ENCODE measurements at regions not wholly inside any gene's neighbourhood (a gene's known extent, or its start where the extent isn't known, plus 50 kb on each side); places are given as distances from the start of the nearest gene placed in this dataset.

GRCh38 chr13:39877134-39877533 is 221.7 kb downstream of the COG6 start:
- Histone ChIP-seq H3K4me3 (replicated peaks in 1 of 3; ENCODE audit: low read depth in 2 of 3, low read length in 3 of 3) (no peak overlapping the region), H3K4me2 (replicated peaks; ENCODE audit: extremely low read depth, low read length, poor library complexity, severe bottlenecking) (no peak overlapping the region), H3K4me1 (ENCODE audit: control insufficient read depth in 1 of 2, insufficient read depth in 2 of 2, low read length in 2 of 2) (no peaks in the 10 kb centered on the region), H3K9ac (ENCODE audit: insufficient read depth, low read length, poor library complexity, severe bottlenecking) (no peak overlapping the region), H3K27me3 (ENCODE audit: control insufficient read depth in 2 of 2, insufficient read depth in 2 of 2, low read length in 2 of 2) (no peaks in the 10 kb centered on the region), H3K79me2 (ENCODE audit: insufficient read depth, low read length) (no peaks in the 10 kb centered on the region), H4K20me1 (ENCODE audit: insufficient read depth, low read length) (no peaks in the 10 kb centered on the region), H2AFZ (ENCODE audit: insufficient read depth, low read depth, low read length, poor library complexity, severe bottlenecking) (no peak overlapping the region), H3K9me3 (replicated peaks in 1 of 2; ENCODE audit: control insufficient read depth in 1 of 2, insufficient read depth in 1 of 2, low read length in 2 of 2) (peaks cover 1 to 2% of the 10 kb centered on the region in 2 donors), H3K36me3 (replicated peaks in 1 of 2; ENCODE audit: control insufficient read depth in 1 of 2, insufficient read depth in 2 of 2, low read length in 2 of 2) (no peaks in the 10 kb centered on the region), H3K27ac (ENCODE audit: low read depth in 1 of 2, low read length in 2 of 2) (no peak overlapping the region)
- Mint-ChIP-seq H3K27ac (no peak overlapping the region), H3K4me3 (no peak overlapping the region), H3K4me1 (no peaks in the 10 kb centered on the region), H3K36me3 (no peaks in the 10 kb centered on the region), H3K9me3 (peaks cover 0 to 4% (median 0%) of the 10 kb centered on the region in 7 donors), H3K27me3 (ENCODE audit: low read depth in 3 of 3) (peaks cover 1 to 4% (median 2%) of the 10 kb centered on the region in 3 donors)
- intact Hi-C loops (cut with micrococcal nuclease) = no loop called here
- TF ChIP-seq, protein P1, sequence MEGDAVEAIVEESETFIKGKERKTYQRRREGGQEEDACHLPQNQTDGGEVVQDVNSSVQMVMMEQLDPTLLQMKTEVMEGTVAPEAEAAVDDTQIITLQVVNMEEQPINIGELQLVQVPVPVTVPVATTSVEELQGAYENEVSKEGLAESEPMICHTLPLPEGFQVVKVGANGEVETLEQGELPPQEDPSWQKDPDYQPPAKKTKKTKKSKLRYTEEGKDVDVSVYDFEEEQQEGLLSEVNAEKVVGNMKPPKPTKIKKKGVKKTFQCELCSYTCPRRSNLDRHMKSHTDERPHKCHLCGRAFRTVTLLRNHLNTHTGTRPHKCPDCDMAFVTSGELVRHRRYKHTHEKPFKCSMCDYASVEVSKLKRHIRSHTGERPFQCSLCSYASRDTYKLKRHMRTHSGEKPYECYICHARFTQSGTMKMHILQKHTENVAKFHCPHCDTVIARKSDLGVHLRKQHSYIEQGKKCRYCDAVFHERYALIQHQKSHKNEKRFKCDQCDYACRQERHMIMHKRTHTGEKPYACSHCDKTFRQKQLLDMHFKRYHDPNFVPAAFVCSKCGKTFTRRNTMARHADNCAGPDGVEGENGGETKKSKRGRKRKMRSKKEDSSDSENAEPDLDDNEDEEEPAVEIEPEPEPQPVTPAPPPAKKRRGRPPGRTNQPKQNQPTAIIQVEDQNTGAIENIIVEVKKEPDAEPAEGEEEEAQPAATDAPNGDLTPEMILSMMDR (IDR thresholded peaks at IDR 0.05) = no peak
- no peak for DNase-seq
- 39% methylated on average over 5 of the region's 5 CpGs for WGBS (ENCODE audit: insufficient coverage)

DNA sequence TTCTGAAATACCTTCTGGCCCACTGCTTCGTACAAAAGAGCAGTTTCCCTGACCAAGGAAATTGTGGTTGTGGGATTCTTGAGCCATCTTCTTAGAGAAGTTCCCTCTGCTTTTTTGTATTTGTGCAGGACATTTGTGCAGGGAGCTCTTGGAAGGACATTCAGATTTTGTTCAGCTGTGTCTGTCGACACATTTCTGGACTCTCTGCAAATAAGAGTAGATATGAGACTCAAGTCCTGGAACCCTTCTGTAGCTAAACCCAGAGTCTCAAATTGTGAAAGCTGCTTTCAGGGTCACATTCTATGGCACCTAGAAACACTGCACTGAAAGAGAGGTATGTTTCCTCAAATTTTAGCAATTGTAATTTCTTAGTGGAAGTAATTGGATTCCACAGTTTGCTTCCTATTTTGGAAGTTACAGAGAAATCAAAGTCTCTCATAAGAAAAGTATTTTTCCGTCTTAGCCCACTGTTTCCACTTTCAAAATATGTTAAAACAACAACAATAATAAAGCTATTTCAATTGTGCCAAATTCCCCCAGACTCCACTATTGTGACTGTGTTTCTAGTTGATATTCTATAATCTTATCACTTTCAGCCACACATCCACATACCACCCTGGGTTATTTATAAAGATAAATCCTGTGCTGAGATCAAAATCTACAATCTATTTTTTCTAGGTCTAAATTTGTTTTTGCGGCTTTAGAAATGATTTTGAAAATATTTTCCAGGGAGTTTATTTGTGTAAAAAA is 224.0 kb downstream of the COG6 start:
- Histone ChIP-seq H3K36me3 (replicated peaks in 1 of 2; ENCODE audit: control insufficient read depth in 1 of 2, insufficient read depth in 2 of 2, low read length in 2 of 2) (no peaks in the 10 kb centered on the region), H2AFZ (ENCODE audit: insufficient read depth, low read depth, low read length, poor library complexity, severe bottlenecking) (no peak overlapping the region), H3K9ac (ENCODE audit: insufficient read depth, low read length, poor library complexity, severe bottlenecking) (no peak overlapping the region), H4K20me1 (ENCODE audit: insufficient read depth, low read length) (no peaks in the 10 kb centered on the region), H3K4me1 (ENCODE audit: control insufficient read depth in 1 of 2, insufficient read depth in 2 of 2, low read length in 2 of 2) (no peaks in the 10 kb centered on the region), H3K27me3 (ENCODE audit: control insufficient read depth in 2 of 2, insufficient read depth in 2 of 2, low read length in 2 of 2) (no peaks in the 10 kb centered on the region), H3K27ac (ENCODE audit: low read depth in 1 of 2, low read length in 2 of 2) (no peak overlapping the region), H3K79me2 (ENCODE audit: insufficient read depth, low read length) (no peaks in the 10 kb centered on the region), H3K9me3 (replicated peaks in 1 of 2; ENCODE audit: control insufficient read depth in 1 of 2, insufficient read depth in 1 of 2, low read length in 2 of 2) (peaks cover 8 to 24% of the 10 kb centered on the region in 2 donors), H3K4me3 (replicated peaks in 1 of 3; ENCODE audit: low read depth in 2 of 3, low read length in 3 of 3) (no peak overlapping the region), H3K4me2 (replicated peaks; ENCODE audit: extremely low read depth, low read length, poor library complexity, severe bottlenecking) (no peak overlapping the region)
- Mint-ChIP-seq H3K27me3 (ENCODE audit: low read depth in 3 of 3) (peaks cover 1 to 4% (median 2%) of the 10 kb centered on the region in 3 donors), H3K9me3 (peaks cover 8 to 18% (median 14%) of the 10 kb centered on the region in 7 donors), H3K4me1 (no peaks in the 10 kb centered on the region), H3K36me3 (no peaks in the 10 kb centered on the region), H3K27ac (no peak overlapping the region), H3K4me3 (no peak overlapping the region)
- intact Hi-C loops (cut with micrococcal nuclease) = no loop called here
- TF ChIP-seq, protein P1 (IDR thresholded peaks at IDR 0.05) = no peak
- 100% methylated on average over 1 of the region's 4 CpGs for WGBS (ENCODE audit: insufficient coverage)
- DNase-seq = no peak
